IMR-90 (cell line): ENCODE measurements at regions not wholly inside any gene's neighbourhood (a gene's known extent, or its start where the extent isn't known, plus 50 kb on each side); places are given as distances from the start of the nearest gene placed in this dataset.

Experiments used
- NFE2L2 ChIP-seq: fragments of 150-350 bp; IDR thresholded peaks from 2 replicates; pipeline ENCODE4 v1.6.1; 2016; ENCODE audit warnings: low read depth, mild to moderate bottlenecking, low read length
- POLR2A ChIP-seq: IDR thresholded peaks from 2 replicates; pipeline ENCODE4 v1.6.1; 2012; ENCODE audit warnings: mild to moderate bottlenecking, low read depth, low read length
- RAD21 ChIP-seq: IDR thresholded peaks from 2 replicates; pipeline ENCODE4 v1.6.1; 2012; ENCODE audit warnings: low read length, improper control_type of control experiment
- TF ChIP-seq, protein P1 (sequence below): conservative IDR thresholded peaks from 2 replicates; pipeline ENCODE4 v1.5.1; 2012; ENCODE audit warnings: mild to moderate bottlenecking, low read depth, low read length, improper control_type of control experiment
- TF ChIP-seq, protein P2 (sequence below): fragments of 150-350 bp; IDR thresholded peaks from 2 replicates; pipeline ENCODE4 v1.6.1; 2017; ENCODE audit warnings: mild to moderate bottlenecking, antibody characterized with exemption, low read length, low read depth

DNA sequence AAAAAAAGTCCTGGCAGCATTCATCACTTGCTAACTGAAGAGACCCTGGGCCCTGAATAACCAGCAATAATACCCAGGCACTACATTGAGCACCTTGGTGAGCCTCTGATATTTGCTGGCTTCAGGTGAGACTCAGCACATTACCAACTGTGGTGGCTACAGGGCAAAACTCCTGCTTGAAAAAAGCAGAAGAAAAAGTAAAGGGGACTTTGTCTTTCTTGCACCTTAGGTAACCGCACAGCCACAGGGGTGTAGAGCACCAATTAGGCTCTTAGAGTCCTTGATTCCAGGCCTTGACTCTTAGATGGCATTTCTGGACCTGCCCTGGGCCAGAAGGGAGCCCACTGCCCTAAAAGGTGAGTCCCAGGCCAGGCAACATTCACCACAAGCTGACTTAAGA is 269.5 kb downstream of the AUH start:
- TF ChIP-seq, protein P1, sequence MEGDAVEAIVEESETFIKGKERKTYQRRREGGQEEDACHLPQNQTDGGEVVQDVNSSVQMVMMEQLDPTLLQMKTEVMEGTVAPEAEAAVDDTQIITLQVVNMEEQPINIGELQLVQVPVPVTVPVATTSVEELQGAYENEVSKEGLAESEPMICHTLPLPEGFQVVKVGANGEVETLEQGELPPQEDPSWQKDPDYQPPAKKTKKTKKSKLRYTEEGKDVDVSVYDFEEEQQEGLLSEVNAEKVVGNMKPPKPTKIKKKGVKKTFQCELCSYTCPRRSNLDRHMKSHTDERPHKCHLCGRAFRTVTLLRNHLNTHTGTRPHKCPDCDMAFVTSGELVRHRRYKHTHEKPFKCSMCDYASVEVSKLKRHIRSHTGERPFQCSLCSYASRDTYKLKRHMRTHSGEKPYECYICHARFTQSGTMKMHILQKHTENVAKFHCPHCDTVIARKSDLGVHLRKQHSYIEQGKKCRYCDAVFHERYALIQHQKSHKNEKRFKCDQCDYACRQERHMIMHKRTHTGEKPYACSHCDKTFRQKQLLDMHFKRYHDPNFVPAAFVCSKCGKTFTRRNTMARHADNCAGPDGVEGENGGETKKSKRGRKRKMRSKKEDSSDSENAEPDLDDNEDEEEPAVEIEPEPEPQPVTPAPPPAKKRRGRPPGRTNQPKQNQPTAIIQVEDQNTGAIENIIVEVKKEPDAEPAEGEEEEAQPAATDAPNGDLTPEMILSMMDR, result no peak
- TF ChIP-seq RAD21 (no peak), POLR2A (no peak), NFE2L2 (no peak)
- TF ChIP-seq, protein P2, sequence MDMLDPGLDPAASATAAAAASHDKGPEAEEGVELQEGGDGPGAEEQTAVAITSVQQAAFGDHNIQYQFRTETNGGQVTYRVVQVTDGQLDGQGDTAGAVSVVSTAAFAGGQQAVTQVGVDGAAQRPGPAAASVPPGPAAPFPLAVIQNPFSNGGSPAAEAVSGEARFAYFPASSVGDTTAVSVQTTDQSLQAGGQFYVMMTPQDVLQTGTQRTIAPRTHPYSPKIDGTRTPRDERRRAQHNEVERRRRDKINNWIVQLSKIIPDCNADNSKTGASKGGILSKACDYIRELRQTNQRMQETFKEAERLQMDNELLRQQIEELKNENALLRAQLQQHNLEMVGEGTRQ, result no peak
